ENCODE measurements at regions not wholly inside any gene's neighbourhood (a gene's known extent, or its start where the extent isn't known, plus 50 kb on each side); places are given as distances from the start of the nearest gene placed in this dataset.

- no peak overlapping the region for H3K4me2 ChIP-seq (ENCODE audit: low read length)
- Mint-ChIP-seq H3K4me1 (ENCODE audit: low read depth, unreplicated experiment) (no peaks in the 10 kb centered on the region), H3K9me3 (ENCODE audit: unreplicated experiment) (peaks cover 12% of the 10 kb centered on the region), H3K27me3 (ENCODE audit: low read depth, unreplicated experiment) (no peaks in the 10 kb centered on the region), H3K4me3 (ENCODE audit: unreplicated experiment) (no peak overlapping the region), H3K36me3 (ENCODE audit: low read depth, unreplicated experiment) (no peaks in the 10 kb centered on the region), H3K27ac (ENCODE audit: unreplicated experiment) (no peak overlapping the region)
- H4K20me1 ChIP-seq (ENCODE audit: insufficient read depth, low read length): no peaks in the 10 kb centered on the region
- TF ChIP-seq CTCF (IDR thresholded peaks at IDR 0.05; ENCODE audit: insufficient read depth, low read depth, low read length): no peak
- TF ChIP-seq EZH2 (IDR thresholded peaks at IDR 0.05; ENCODE audit: insufficient read depth, low read length): no peak
- no peak overlapping the region for H2AFZ ChIP-seq (ENCODE audit: low read depth, low read length)
- H3K27ac ChIP-seq (ENCODE audit: low read depth, low read length): no peak overlapping the region
- no peaks in the 10 kb centered on the region for H3K79me2 ChIP-seq (ENCODE audit: insufficient read depth, low read length)
- peaks cover 11% of the 10 kb centered on the region for H3K9me3 ChIP-seq (ENCODE audit: insufficient read depth, low read depth, low read length)
- no peak overlapping the region for H3K9ac ChIP-seq (ENCODE audit: low read length)
- no peaks in the 10 kb centered on the region for H3K4me1 ChIP-seq (ENCODE audit: insufficient read depth, low read length)
- no peak overlapping the region for H3K4me3 ChIP-seq (ENCODE audit: insufficient read depth, low read depth, low read length)
- no peaks in the 10 kb centered on the region for H3K27me3 ChIP-seq (ENCODE audit: insufficient read depth, low read length)
- DNase-seq (ENCODE audit: low read depth): no peak
- H3K36me3 ChIP-seq (ENCODE audit: insufficient read depth, low read length): no peaks in the 10 kb centered on the region
- no peak for FAIRE-seq
Measured at GRCh38 chr17:10927712-10928111, 89.8 kb upstream of the PIRT start.

GRCh38 chr17:10920558-10921108, 82.7 kb upstream of the PIRT start:
- Mint-ChIP-seq H3K4me1 (ENCODE audit: low read depth, unreplicated experiment) (no peaks in the 10 kb centered on the region), H3K9me3 (ENCODE audit: unreplicated experiment) (peaks cover 18% of the 10 kb centered on the region), H3K27me3 (ENCODE audit: low read depth, unreplicated experiment) (no peaks in the 10 kb centered on the region), H3K27ac (ENCODE audit: unreplicated experiment) (no peak overlapping the region), H3K4me3 (ENCODE audit: unreplicated experiment) (no peak overlapping the region), H3K36me3 (ENCODE audit: low read depth, unreplicated experiment) (no peaks in the 10 kb centered on the region)
- Histone ChIP-seq H3K4me2 (ENCODE audit: low read length) (no peak overlapping the region), H3K79me2 (ENCODE audit: insufficient read depth, low read length) (no peaks in the 10 kb centered on the region), H3K27ac (ENCODE audit: low read depth, low read length) (no peak overlapping the region), H3K4me1 (ENCODE audit: insufficient read depth, low read length) (no peaks in the 10 kb centered on the region), H3K27me3 (ENCODE audit: insufficient read depth, low read length) (no peaks in the 10 kb centered on the region), H3K36me3 (ENCODE audit: insufficient read depth, low read length) (no peaks in the 10 kb centered on the region), H3K9me3 (ENCODE audit: insufficient read depth, low read depth, low read length) (peaks cover 3% of the 10 kb centered on the region), H3K9ac (ENCODE audit: low read length) (no peak overlapping the region), H3K4me3 (ENCODE audit: insufficient read depth, low read depth, low read length) (no peak overlapping the region), H2AFZ (ENCODE audit: low read depth, low read length) (no peak overlapping the region), H4K20me1 (ENCODE audit: insufficient read depth, low read length) (no peaks in the 10 kb centered on the region)
- no peak for DNase-seq (ENCODE audit: low read depth)
- FAIRE-seq: no peak
- TF ChIP-seq EZH2 (IDR thresholded peaks at IDR 0.05; ENCODE audit: insufficient read depth, low read length): no peak
- TF ChIP-seq CTCF (IDR thresholded peaks at IDR 0.05; ENCODE audit: insufficient read depth, low read depth, low read length): no peak

GRCh38 chr17:10907370-10907769, 69.5 kb upstream of the PIRT start:
- H3K9ac ChIP-seq (ENCODE audit: low read length): no peak overlapping the region
- H3K4me1 Mint-ChIP-seq (ENCODE audit: low read depth, unreplicated experiment): no peaks in the 10 kb centered on the region
- peaks cover 9% of the 10 kb centered on the region for H3K9me3 Mint-ChIP-seq (ENCODE audit: unreplicated experiment)
- H3K27ac ChIP-seq (ENCODE audit: low read depth, low read length): no peak overlapping the region
- DNase-seq (ENCODE audit: low read depth) (no peak), FAIRE-seq (no peak)
- TF ChIP-seq CTCF (IDR thresholded peaks at IDR 0.05; ENCODE audit: insufficient read depth, low read depth, low read length): no peak
- no peaks in the 10 kb centered on the region for H3K27me3 ChIP-seq (ENCODE audit: insufficient read depth, low read length)
- H3K4me3 ChIP-seq (ENCODE audit: insufficient read depth, low read depth, low read length): no peak overlapping the region
- peaks cover 2% of the 10 kb centered on the region for H3K9me3 ChIP-seq (ENCODE audit: insufficient read depth, low read depth, low read length)
- H3K79me2 ChIP-seq (ENCODE audit: insufficient read depth, low read length): no peaks in the 10 kb centered on the region
- no peaks in the 10 kb centered on the region for H4K20me1 ChIP-seq (ENCODE audit: insufficient read depth, low read length)
- no peak overlapping the region for H3K4me3 Mint-ChIP-seq (ENCODE audit: unreplicated experiment)
- H3K36me3 ChIP-seq (ENCODE audit: insufficient read depth, low read length): no peaks in the 10 kb centered on the region
- no peak overlapping the region for H2AFZ ChIP-seq (ENCODE audit: low read depth, low read length)
- H3K27me3 Mint-ChIP-seq (ENCODE audit: low read depth, unreplicated experiment): no peaks in the 10 kb centered on the region
- H3K27ac Mint-ChIP-seq (ENCODE audit: unreplicated experiment): no peak overlapping the region
- H3K4me2 ChIP-seq (ENCODE audit: low read length): no peak overlapping the region
- no peaks in the 10 kb centered on the region for H3K4me1 ChIP-seq (ENCODE audit: insufficient read depth, low read length)
- no peaks in the 10 kb centered on the region for H3K36me3 Mint-ChIP-seq (ENCODE audit: low read depth, unreplicated experiment)
